HG03354 (cell line): ENCODE measurements at regions not wholly inside any gene's neighbourhood (a gene's known extent, or its start where the extent isn't known, plus 50 kb on each side); places are given as distances from the start of the nearest gene placed in this dataset.

Source experiments
- ATAC-seq: cut with Tn5 transposase; IDR thresholded peaks from one replicate; pipeline ENCODE4 v1.9.1; 2021; ENCODE audit warnings: mild to moderate bottlenecking; ENCODE audit not compliant: unreplicated experiment, poor library complexity, severe bottlenecking

DNA sequence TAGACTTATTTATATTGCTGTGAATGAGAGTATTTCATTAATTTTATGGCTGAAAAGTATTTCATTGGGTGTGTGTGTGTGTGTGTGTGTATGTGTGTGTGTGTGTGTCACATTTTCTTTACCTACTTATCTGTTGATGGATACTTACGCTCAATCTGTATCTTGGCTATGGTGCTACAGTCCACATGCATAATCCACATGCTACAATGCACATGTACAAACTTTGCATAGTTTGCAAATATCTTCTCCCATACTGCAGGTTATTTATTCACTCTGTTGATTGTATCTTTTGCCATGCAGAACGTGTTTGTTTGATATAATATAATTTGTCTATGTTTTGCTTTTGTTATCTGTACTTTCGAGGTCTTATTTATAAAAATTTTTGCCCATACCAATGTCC lies 167.8 kb downstream of the RAB28 start:
- no peak for ATAC-seq

- no peak for ATAC-seq
Measured at GRCh38 chr4:13313856-13314255, 170.3 kb downstream of the RAB28 start.

- no peak for ATAC-seq
Measured at GRCh38 chr4:13312264-13312663, 171.9 kb downstream of the RAB28 start.

DNA sequence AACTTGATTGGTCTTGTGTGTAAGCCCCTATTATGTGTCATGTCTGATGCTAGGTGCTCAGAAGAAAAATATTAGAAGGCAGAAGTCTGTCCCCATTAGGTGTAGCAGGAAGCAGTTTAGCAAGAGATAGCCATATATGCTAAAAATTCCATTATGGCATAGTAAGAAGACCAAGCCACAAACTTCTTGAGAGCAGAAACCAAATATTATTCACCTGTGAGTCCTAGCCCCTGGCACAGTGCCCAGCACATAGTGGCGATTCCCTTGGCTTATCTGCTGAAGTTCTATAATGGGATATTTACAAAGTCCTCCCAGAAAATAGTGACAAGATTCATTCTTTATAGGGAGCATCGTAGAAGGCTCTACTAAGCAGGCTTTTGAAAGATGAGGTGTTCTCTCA lies 174.4 kb downstream of the RAB28 start:
- ATAC-seq, result no peak

DNA sequence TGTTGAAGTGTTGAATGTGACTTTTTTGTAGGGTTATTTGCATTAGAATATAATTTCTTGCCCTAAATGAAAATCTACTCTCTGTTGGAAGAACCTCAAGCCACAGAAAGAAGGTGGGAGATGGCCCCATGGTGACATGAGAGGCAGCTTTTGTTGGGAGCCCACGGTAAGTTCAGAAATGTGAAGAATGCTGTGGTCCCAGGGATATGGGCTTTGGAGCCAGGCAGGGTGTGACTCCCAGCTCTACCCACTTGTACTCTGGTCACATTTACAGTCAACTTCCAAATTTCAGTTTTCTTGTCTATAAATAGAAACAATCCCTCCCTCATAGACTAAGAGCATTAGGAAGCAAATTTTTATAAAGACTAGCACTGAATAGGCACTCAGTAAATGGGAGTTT lies 177.8 kb downstream of the RAB28 start:
- ATAC-seq, result no peak

DNA sequence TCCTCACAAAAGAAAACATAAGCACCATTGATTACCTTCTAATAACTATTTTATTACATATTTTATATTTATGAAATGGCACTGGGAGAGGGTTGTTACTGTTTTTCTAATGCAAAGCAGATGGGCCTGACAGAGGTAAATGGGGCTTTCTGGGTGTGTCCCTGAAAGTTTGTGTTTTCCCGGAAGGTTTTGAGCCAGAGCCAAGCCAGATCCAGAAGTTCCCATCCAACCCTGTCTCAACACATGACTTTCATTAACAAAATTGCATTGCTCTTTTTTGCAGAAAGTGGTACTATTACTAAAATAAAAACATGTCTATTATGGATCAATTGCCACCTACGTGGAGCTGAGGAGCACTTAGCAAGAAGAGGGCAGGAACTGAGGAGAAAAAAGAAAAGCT lies 181.3 kb downstream of the RAB28 start:
- no peak for ATAC-seq

DNA sequence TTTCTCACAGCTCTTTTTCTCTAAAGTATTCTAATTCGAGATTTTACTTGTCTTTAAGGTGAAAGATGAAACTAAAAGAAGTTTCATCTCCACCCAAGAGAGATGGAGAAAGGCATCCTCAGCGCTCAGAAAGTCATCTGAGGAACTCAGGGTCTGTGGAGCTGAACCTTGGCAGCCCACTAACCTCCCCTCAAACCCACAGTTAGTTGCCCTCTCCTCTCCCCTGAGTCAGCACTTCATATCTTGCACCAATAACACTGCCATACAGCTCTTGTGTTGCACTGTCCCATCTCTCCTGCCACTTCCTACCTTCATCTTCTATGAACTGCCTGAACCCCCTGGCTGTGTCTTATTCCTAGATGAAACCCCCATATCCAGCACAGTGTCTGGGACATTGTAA lies 184.8 kb downstream of the RAB28 start:
- ATAC-seq, result no peak

GRCh38 chr4:13298655-13299054 lies 185.5 kb downstream of the RAB28 start:
- no peak for ATAC-seq

GRCh38 chr4:13296986-13297385 lies 187.2 kb downstream of the RAB28 start:
- ATAC-seq, result no peak

DNA sequence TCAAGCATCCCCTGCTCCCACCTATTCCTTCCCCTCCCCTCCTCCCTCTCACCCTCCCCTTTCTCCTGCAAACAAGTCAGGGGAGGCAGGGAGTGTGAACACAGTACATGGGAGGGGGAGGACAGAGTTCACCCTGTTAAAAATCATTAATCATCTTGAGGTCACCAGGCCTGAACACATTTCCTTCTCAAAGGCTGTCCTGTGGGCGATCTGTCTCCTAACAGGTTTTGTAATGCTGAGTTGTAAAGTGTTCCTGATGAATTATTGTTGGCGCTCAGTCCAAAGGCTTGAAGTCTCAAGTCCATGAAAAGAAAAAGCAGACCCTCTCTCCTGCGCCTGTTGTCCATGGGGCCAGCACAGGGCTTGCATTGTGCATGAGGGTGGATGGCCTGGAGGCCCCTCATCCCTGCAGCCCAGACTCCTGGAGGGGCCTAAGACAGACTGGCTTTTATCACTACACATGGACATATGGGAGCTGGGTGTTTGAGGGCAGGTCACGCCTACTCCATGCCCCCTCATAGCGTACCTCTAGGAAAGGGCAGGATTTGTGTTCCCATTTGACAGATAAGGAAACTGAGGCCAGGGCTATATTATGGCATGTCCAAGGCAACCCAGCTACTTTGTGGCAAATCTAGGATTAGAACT lies 189.1 kb downstream of the RAB28 start:
- no peak for ATAC-seq

- no peak for ATAC-seq
Measured at GRCh38 chr4:13292372-13292771, 191.8 kb downstream of the RAB28 start.

- no peak for ATAC-seq
Measured at GRCh38 chr4:13289391-13289790, 194.7 kb downstream of the RAB28 start.

- no peak for ATAC-seq
Measured at GRCh38 chr4:13285336-13285735, 198.8 kb downstream of the RAB28 start.

DNA sequence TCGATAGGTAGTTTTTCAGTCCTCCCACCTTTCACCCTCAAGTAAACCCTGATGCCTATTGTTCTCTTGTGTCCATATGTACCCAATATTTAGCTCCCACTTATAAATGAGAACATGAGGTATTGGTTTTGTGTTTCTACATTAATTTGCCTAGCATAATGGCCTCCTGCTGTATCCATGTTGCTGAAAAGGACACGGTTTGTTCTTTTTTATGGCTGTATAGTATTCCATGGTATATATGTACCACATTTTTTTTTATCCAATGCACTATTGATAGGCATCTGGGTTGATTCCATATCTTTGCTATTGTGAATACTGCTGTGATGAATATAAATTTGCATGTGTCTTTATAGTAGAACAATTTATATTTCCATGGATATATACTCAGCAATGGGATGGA lies 199.2 kb downstream of the RAB28 start:
- ATAC-seq, result no peak

DNA sequence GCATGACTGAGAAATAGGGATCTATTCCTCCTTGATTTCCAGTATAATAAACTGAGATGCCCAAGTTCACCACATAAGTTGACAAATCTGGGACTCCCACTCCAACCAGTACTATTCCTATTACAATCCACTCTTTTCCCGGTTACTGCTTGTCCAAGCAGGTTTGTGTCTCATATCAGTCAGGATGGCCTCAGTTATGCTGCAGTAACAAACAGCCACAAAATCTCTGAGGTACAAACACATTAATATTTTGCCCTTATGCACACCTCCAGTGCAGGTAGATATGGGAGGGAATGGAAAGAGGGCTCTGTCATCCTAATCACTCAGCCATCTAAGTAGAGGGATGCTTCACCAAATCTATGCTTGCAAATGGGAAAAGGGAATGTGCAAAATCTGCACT lies 207.8 kb downstream of the RAB28 start:
- ATAC-seq, result no peak

GRCh38 chr4:13268703-13269102 lies 215.4 kb downstream of the RAB28 start:
- ATAC-seq, result no peak

DNA sequence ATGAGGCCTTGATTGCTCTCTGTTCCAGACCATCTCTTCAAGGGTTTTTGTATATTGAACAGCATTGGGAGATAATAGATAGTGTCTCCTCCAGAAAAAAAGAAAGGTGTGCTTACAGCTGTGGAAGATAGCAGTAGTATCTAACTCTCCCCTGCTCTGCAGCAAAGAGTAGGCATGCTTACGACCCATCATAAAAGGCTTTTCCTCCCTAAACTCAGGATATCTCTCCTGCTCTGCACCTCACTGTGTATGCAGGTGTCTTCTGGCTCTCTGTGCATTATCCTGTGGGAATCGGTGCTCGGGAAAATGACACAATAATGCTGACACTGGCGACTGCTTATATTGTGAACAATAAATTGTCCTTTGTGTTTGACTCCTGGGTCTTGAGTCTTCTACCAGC lies 216.0 kb downstream of the RAB28 start:
- no peak for ATAC-seq

DNA sequence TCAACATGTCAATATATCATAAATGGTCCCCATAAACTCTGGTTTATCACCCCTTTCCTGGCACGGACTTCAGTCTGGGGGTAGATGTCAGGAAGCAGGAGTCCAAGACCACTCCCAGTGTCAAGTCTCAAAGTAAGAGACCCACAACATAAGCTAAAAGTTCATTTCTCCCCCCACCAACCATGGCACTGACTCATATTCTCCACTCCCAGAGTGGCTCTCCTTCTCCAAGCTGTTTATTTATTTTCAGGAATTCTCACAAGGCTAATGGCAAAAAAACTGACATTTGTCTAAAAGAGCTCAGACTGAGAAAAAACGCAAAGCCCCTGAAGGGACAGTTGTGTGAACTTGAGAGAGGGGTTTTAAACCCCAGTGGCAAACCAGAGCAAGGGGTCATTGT lies 217.0 kb downstream of the RAB28 start:
- ATAC-seq, result no peak

DNA sequence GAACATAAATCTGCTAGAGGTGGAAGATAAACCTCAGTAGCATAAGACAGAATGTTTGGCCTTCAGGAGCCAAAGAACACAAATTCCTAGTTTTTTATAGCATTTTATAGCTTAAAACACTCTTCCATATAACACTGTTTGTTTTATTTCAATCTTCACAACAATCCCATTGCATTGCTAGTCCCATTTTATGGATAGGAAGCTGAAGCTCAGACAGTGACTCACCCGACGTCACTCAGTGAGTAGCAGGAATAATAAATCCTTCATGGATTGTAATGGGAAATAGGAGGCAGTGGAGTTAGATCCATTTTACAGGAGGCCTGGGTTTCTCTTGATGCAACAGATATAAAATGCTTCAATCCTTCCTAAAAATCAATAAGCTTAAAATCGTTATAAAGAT lies 217.5 kb downstream of the RAB28 start:
- ATAC-seq, result no peak

GRCh38 chr4:13263967-13264525 lies 220.1 kb downstream of the RAB28 start:
- ATAC-seq, result no peak

- ATAC-seq, result no peak
Measured at GRCh38 chr4:13262816-13263215, 221.3 kb downstream of the RAB28 start.
